Activated CD4-positive, alpha-beta T cell treated with anti-CD3 and anti-CD28 coated beads, Interleukin-2, amount 10 ng/mL, durations not matched to agents 24 days and 14 days (primary cell): ENCODE measurements at regions not wholly inside any gene's neighbourhood (a gene's known extent, or its start where the extent isn't known, plus 50 kb on each side); places are given as distances from the start of the nearest gene placed in this dataset.

ENCODE experiments used
- DNase-seq: peaks from one replicate; pipeline ENCODE4 v3.0.0; 2022
- H3K27ac Mint-ChIP-seq: one replicate; pipeline ENCODE4 v1.8.0; 2022; ENCODE audit warnings: mild to moderate bottlenecking, mixed read lengths
- H3K27me3 Mint-ChIP-seq: one replicate; pipeline ENCODE4 v1.8.0; 2022; ENCODE audit warnings: mixed read lengths
- H3K36me3 Mint-ChIP-seq: one replicate; pipeline ENCODE4 v1.8.0; 2022; ENCODE audit warnings: low read depth, mild to moderate bottlenecking, mixed read lengths
- H3K4me1 Mint-ChIP-seq: one replicate; pipeline ENCODE4 v1.8.0; 2021; ENCODE audit warnings: mixed read lengths
- H3K4me3 Mint-ChIP-seq: one replicate; pipeline ENCODE4 v1.8.0; 2022; ENCODE audit warnings: mild to moderate bottlenecking, moderate library complexity, mixed read lengths
- H3K9me3 Mint-ChIP-seq: one replicate; pipeline ENCODE4 v1.8.0; 2021; ENCODE audit warnings: mixed read lengths
- intact Hi-C: fragments of 100-400 bp; cut with micrococcal nuclease; formaldehyde crosslinking; loops from one replicate; pipeline ENCODE4 v1.15.1; 2023

GRCh38 chr16:62530426-62530825, 494.2 kb upstream of the CDH8 start:
- no peak overlapping the region for H3K27ac Mint-ChIP-seq
- no peaks in the 10 kb centered on the region for H3K36me3 Mint-ChIP-seq
- H3K4me1 Mint-ChIP-seq: no peaks in the 10 kb centered on the region
- no peak for DNase-seq
- no peak overlapping the region for H3K4me3 Mint-ChIP-seq
- H3K27me3 Mint-ChIP-seq: no peaks in the 10 kb centered on the region
- H3K9me3 Mint-ChIP-seq: peaks cover 15% of the 10 kb centered on the region
- intact Hi-C loops: no loop called here

- Mint-ChIP-seq H3K4me3 (no peak overlapping the region), H3K27ac (no peak overlapping the region), H3K36me3 (no peaks in the 10 kb centered on the region), H3K4me1 (no peaks in the 10 kb centered on the region), H3K9me3 (peaks cover 7% of the 10 kb centered on the region), H3K27me3 (no peaks in the 10 kb centered on the region)
- no peak for DNase-seq
- intact Hi-C loops: no loop called here
These were observed 479.8 kb upstream of the CDH8 start for GRCh38 chr16:62516001-62516400.

- intact Hi-C loops: no loop called here
These were observed 466.8 kb upstream of the CDH8 start for GRCh38 chr16:62503073-62503472.

GRCh38 chr16:62478903-62479458, 442.7 kb upstream of the CDH8 start:
- Mint-ChIP-seq H3K27ac (no peak overlapping the region), H3K4me1 (no peaks in the 10 kb centered on the region), H3K27me3 (no peaks in the 10 kb centered on the region), H3K36me3 (no peaks in the 10 kb centered on the region), H3K4me3 (no peak overlapping the region), H3K9me3 (no peaks in the 10 kb centered on the region)
- intact Hi-C loops: no loop called here
- no peak for DNase-seq

More at GRCh38 chr16:62503073-62503472, 466.8 kb upstream of the CDH8 start:
- Mint-ChIP-seq H3K9me3 (peaks cover 4% of the 10 kb centered on the region), H3K36me3 (no peaks in the 10 kb centered on the region), H3K4me1 (no peaks in the 10 kb centered on the region), H3K27ac (no peak overlapping the region), H3K27me3 (no peaks in the 10 kb centered on the region), H3K4me3 (no peak overlapping the region)
- no peak for DNase-seq

- no peak for DNase-seq
- H3K9me3 Mint-ChIP-seq: peaks cover 5% of the 10 kb centered on the region
- no peak overlapping the region for H3K4me3 Mint-ChIP-seq
- no peak overlapping the region for H3K27ac Mint-ChIP-seq
- intact Hi-C loops: no loop called here
- no peaks in the 10 kb centered on the region for H3K36me3 Mint-ChIP-seq
- H3K27me3 Mint-ChIP-seq: no peaks in the 10 kb centered on the region
- H3K4me1 Mint-ChIP-seq: no peaks in the 10 kb centered on the region
These were observed 441.6 kb upstream of the CDH8 start for GRCh38 chr16:62477796-62478195.

- no peaks in the 10 kb centered on the region for H3K36me3 Mint-ChIP-seq
- peaks cover 18% of the 10 kb centered on the region for H3K9me3 Mint-ChIP-seq
- H3K27ac Mint-ChIP-seq: no peak overlapping the region
- no peak for DNase-seq
- H3K4me1 Mint-ChIP-seq: no peaks in the 10 kb centered on the region
- intact Hi-C loops: no loop called here
- H3K27me3 Mint-ChIP-seq: no peaks in the 10 kb centered on the region
- no peak overlapping the region for H3K4me3 Mint-ChIP-seq
These were observed 439.3 kb upstream of the CDH8 start for GRCh38 chr16:62475573-62475972.

- no peak for DNase-seq
- Mint-ChIP-seq H3K4me3 (no peak overlapping the region), H3K9me3 (peaks cover 23% of the 10 kb centered on the region), H3K27me3 (no peaks in the 10 kb centered on the region), H3K4me1 (no peaks in the 10 kb centered on the region), H3K36me3 (no peaks in the 10 kb centered on the region), H3K27ac (no peak overlapping the region)
- intact Hi-C loops: no loop called here
These were observed 426.7 kb upstream of the CDH8 start for GRCh38 chr16:62462971-62463370.

- peaks cover 11% of the 10 kb centered on the region for H3K9me3 Mint-ChIP-seq
- no peak for DNase-seq
- no peak overlapping the region for H3K4me3 Mint-ChIP-seq
- H3K27me3 Mint-ChIP-seq: no peaks in the 10 kb centered on the region
- no peaks in the 10 kb centered on the region for H3K4me1 Mint-ChIP-seq
- H3K36me3 Mint-ChIP-seq: no peaks in the 10 kb centered on the region
- no peak overlapping the region for H3K27ac Mint-ChIP-seq
- intact Hi-C loops: no loop called here
These were observed 414.1 kb upstream of the CDH8 start for GRCh38 chr16:62450291-62450690.

GRCh38 chr16:62445909-62446308, 409.7 kb upstream of the CDH8 start:
- Mint-ChIP-seq H3K9me3 (peaks cover 7% of the 10 kb centered on the region), H3K27me3 (no peaks in the 10 kb centered on the region), H3K4me1 (no peaks in the 10 kb centered on the region), H3K4me3 (no peak overlapping the region), H3K27ac (no peak overlapping the region), H3K36me3 (no peaks in the 10 kb centered on the region)
- DNase-seq: no peak
- intact Hi-C loops: no loop called here

GRCh38 chr16:62424206-62424605, 388.0 kb upstream of the CDH8 start:
- no peaks in the 10 kb centered on the region for H3K36me3 Mint-ChIP-seq
- H3K4me3 Mint-ChIP-seq: no peak overlapping the region
- H3K9me3 Mint-ChIP-seq: peaks cover 8% of the 10 kb centered on the region
- H3K4me1 Mint-ChIP-seq: no peaks in the 10 kb centered on the region
- no peaks in the 10 kb centered on the region for H3K27me3 Mint-ChIP-seq
- H3K27ac Mint-ChIP-seq: no peak overlapping the region
- DNase-seq: no peak
- intact Hi-C loops: no loop called here

- intact Hi-C loops: no loop called here
- H3K27me3 Mint-ChIP-seq: no peaks in the 10 kb centered on the region
These were observed 372.5 kb upstream of the CDH8 start for GRCh38 chr16:62408760-62409159.

GRCh38 chr16:62406387-62406786, 370.1 kb upstream of the CDH8 start:
- Mint-ChIP-seq H3K4me3 (no peak overlapping the region), H3K27ac (no peak overlapping the region), H3K4me1 (no peaks in the 10 kb centered on the region), H3K27me3 (no peaks in the 10 kb centered on the region), H3K9me3 (no peaks in the 10 kb centered on the region), H3K36me3 (no peaks in the 10 kb centered on the region)
- no peak for DNase-seq
- intact Hi-C loops: no loop called here

More at GRCh38 chr16:62408760-62409159, 372.5 kb upstream of the CDH8 start:
- no peak for DNase-seq
- H3K27ac Mint-ChIP-seq: no peak overlapping the region
- no peaks in the 10 kb centered on the region for H3K4me1 Mint-ChIP-seq
- H3K4me3 Mint-ChIP-seq: no peak overlapping the region
- no peaks in the 10 kb centered on the region for H3K36me3 Mint-ChIP-seq
- no peaks in the 10 kb centered on the region for H3K9me3 Mint-ChIP-seq

GRCh38 chr16:62404842-62405611, 368.8 kb upstream of the CDH8 start:
- no peaks in the 10 kb centered on the region for H3K9me3 Mint-ChIP-seq
- no peaks in the 10 kb centered on the region for H3K36me3 Mint-ChIP-seq
- no peaks in the 10 kb centered on the region for H3K4me1 Mint-ChIP-seq
- H3K27ac Mint-ChIP-seq: no peak overlapping the region
- no peak for DNase-seq
- no peaks in the 10 kb centered on the region for H3K27me3 Mint-ChIP-seq
- H3K4me3 Mint-ChIP-seq: no peak overlapping the region
- intact Hi-C loops: no loop called here

- no peak for DNase-seq
- intact Hi-C loops: no loop called here
- no peaks in the 10 kb centered on the region for H3K4me1 Mint-ChIP-seq
- peaks cover 14% of the 10 kb centered on the region for H3K9me3 Mint-ChIP-seq
- H3K27me3 Mint-ChIP-seq: no peaks in the 10 kb centered on the region
- H3K36me3 Mint-ChIP-seq: no peaks in the 10 kb centered on the region
- H3K27ac Mint-ChIP-seq: no peak overlapping the region
- H3K4me3 Mint-ChIP-seq: no peak overlapping the region
These were observed 356.5 kb upstream of the CDH8 start for GRCh38 chr16:62392698-62393097.

- no peaks in the 10 kb centered on the region for H3K27me3 Mint-ChIP-seq
- peaks cover 18% of the 10 kb centered on the region for H3K9me3 Mint-ChIP-seq
- no peaks in the 10 kb centered on the region for H3K4me1 Mint-ChIP-seq
- H3K4me3 Mint-ChIP-seq: no peak overlapping the region
- H3K36me3 Mint-ChIP-seq: no peaks in the 10 kb centered on the region
- DNase-seq: no peak
- intact Hi-C loops: no loop called here
- no peak overlapping the region for H3K27ac Mint-ChIP-seq
These were observed 355.7 kb upstream of the CDH8 start for GRCh38 chr16:62391940-62392339.
